GM12872 (cell line): ENCODE measurements at regions not wholly inside any gene's neighbourhood (a gene's known extent, or its start where the extent isn't known, plus 50 kb on each side); places are given as distances from the start of the nearest gene placed in this dataset.

ENCODE experiments used
- CTCF ChIP-seq: IDR thresholded peaks from 3 replicates; pipeline ENCODE4 v1.5.1; 2011; ENCODE audit warnings: low read depth, mild to moderate bottlenecking, low read length, moderate library complexity; ENCODE audit not compliant: insufficient read depth

- TF ChIP-seq CTCF = no peak
Measured at GRCh38 chr2:22238967-22239366, 1115.2 kb downstream of the TDRD15 start.

- no peak for TF ChIP-seq CTCF
Measured at GRCh38 chr2:22247466-22247865, 1123.7 kb downstream of the TDRD15 start.

GRCh38 chr2:22248851-22249250 lies 1125.1 kb downstream of the TDRD15 start:
- no peak for TF ChIP-seq CTCF

- TF ChIP-seq CTCF = no peak
Measured at GRCh38 chr2:22253171-22253570, 1129.4 kb downstream of the TDRD15 start.

- TF ChIP-seq CTCF = no peak
Measured at GRCh38 chr2:22261165-22261564, 1123.8 kb upstream of the KLHL29 start.

- no peak for TF ChIP-seq CTCF
Measured at GRCh38 chr2:22270341-22270740, 1114.6 kb upstream of the KLHL29 start.

- TF ChIP-seq CTCF = no peak
Measured at GRCh38 chr2:22273853-22274252, 1111.1 kb upstream of the KLHL29 start.

GRCh38 chr2:22274661-22275060 lies 1110.3 kb upstream of the KLHL29 start:
- TF ChIP-seq CTCF = no peak
